Coronary artery (tissue), 2 donors: ENCODE measurements at regions not wholly inside any gene's neighbourhood (a gene's known extent, or its start where the extent isn't known, plus 50 kb on each side); places are given as distances from the start of the nearest gene placed in this dataset.
"Not testable (repeated sequence)": the region's sequence is repeated elsewhere in the genome, so short reads cannot be mapped to it uniquely, and the experiment has no call there.

Source experiments
- DNase-seq: peaks from one replicate; pipeline ENCODE4 v3.0.0-alpha.2; 2017; ENCODE audit warnings: low spot score
- H3K27ac ChIP-seq, 2 donors: fragments of 200-600 bp; sonication (generic); one replicate each; pipeline ENCODE4 v1.5.1; 2016 to 2019
- H3K4me3 ChIP-seq: fragments of 200-600 bp; sonication (generic); 2 replicates; pipeline ENCODE4 v1.5.1; 2016; ENCODE audit warnings: mild to moderate bottlenecking, moderate library complexity
- TF ChIP-seq, protein P1 (sequence below): fragments of 200-600 bp; sonication (generic); IDR thresholded peaks from one replicate; pipeline ENCODE4 v1.5.1; 2019; ENCODE audit warnings: antibody characterized with exemption

- Histone ChIP-seq H3K4me3 (no peak overlapping the region), H3K27ac (no peak overlapping the region)
- TF ChIP-seq, protein P1, sequence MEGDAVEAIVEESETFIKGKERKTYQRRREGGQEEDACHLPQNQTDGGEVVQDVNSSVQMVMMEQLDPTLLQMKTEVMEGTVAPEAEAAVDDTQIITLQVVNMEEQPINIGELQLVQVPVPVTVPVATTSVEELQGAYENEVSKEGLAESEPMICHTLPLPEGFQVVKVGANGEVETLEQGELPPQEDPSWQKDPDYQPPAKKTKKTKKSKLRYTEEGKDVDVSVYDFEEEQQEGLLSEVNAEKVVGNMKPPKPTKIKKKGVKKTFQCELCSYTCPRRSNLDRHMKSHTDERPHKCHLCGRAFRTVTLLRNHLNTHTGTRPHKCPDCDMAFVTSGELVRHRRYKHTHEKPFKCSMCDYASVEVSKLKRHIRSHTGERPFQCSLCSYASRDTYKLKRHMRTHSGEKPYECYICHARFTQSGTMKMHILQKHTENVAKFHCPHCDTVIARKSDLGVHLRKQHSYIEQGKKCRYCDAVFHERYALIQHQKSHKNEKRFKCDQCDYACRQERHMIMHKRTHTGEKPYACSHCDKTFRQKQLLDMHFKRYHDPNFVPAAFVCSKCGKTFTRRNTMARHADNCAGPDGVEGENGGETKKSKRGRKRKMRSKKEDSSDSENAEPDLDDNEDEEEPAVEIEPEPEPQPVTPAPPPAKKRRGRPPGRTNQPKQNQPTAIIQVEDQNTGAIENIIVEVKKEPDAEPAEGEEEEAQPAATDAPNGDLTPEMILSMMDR, result no peak
- DNase-seq, result no peak
Measured at GRCh38 chr9:22210936-22211335, 201.8 kb upstream of the CDKN2B start.

GRCh38 chr9:22211588-22212360 lies 202.7 kb upstream of the CDKN2B start:
- DNase-seq, result no peak
- Histone ChIP-seq H3K4me3 (no peak overlapping the region), H3K27ac (no peak overlapping the region)
- TF ChIP-seq, protein P1, result no peak

DNA sequence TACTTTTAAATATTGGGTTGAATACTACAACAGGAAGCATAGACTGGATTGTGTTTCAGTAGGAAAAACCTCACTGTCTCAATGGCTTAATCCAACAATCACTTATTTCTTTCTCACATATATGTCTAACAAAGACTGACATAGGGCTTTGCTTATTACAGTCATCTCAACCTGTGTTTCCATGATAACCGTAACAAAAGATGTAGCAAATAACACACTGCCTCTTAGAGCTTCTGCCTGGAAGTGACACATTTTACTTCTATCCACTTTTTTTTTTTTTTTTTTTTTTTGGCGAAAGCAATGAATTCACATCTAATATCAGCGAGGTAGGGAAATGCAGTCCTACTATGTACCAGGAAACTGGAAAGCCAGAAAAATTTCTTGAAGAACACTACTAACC lies 204.9 kb upstream of the CDKN2B start:
- TF ChIP-seq, protein P1, result no peak
- Histone ChIP-seq H3K27ac (no peak overlapping the region), H3K4me3 (no peak overlapping the region)
- no peak for DNase-seq

- no peak overlapping the region for H3K4me3 ChIP-seq
- no peak overlapping the region for H3K27ac ChIP-seq
- DNase-seq, result no peak
- TF ChIP-seq, protein P1, result no peak
Measured at GRCh38 chr9:22214497-22215031, 205.5 kb upstream of the CDKN2B start.

DNA sequence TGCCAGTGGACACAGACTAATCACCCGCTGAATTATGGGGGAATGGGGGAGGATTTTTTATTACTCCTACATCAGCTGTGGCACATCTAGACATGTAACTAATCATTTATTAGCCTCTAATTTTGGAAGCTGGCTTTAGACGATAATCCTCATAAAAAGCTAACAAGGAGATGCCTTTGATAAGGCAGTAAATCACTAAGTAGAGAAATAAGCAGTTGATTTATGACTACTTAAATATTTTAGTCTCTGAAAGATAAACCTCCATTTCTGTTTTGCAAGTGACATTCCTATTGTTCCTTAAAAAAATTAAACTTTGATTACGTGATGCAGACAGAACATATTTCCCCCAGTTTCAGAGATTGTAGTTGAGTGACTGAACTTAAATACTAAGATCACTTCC lies 206.4 kb upstream of the CDKN2B start:
- TF ChIP-seq, protein P1, result no peak
- Histone ChIP-seq H3K27ac (no peak overlapping the region), H3K4me3 (no peak overlapping the region)
- DNase-seq, result no peak

- TF ChIP-seq, protein P1, result no peak
Measured at GRCh38 chr9:22216730-22217172, 207.6 kb upstream of the CDKN2B start.

GRCh38 chr9:22217254-22217653 lies 208.1 kb upstream of the CDKN2B start:
- Histone ChIP-seq H3K27ac (no peak overlapping the region), H3K4me3 (no peak overlapping the region)
- DNase-seq, result no peak
- TF ChIP-seq, protein P1, result no peak

More at GRCh38 chr9:22216730-22217172, 207.6 kb upstream of the CDKN2B start:
- H3K27ac ChIP-seq, result no peak overlapping the region
- DNase-seq, result no peak
- H3K4me3 ChIP-seq, result no peak overlapping the region

DNA sequence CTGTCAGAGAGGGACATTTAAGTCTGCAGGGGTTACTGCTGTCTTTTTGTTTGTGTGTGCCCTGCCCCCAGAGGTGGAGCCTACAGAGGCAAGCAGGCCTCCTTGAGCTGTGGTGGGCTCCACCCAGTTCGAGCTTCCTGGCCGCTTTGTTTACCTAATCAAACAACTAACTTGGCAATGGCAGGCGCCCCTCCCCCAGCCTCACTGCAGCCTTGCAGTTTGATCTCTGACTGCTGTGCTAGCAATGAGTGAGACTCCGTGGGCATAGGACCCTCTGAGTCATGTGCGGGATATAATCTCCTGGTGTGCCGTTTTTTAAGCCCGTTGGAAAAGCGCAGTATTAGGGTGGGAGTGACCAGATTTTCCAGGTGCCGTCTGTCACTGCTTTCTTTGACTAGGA lies 216.8 kb upstream of the CDKN2B start:
- not testable (repeated sequence) for H3K27ac ChIP-seq, H3K4me3 ChIP-seq, DNase-seq
